ENCODE measurements at regions not wholly inside any gene's neighbourhood (a gene's known extent, or its start where the extent isn't known, plus 50 kb on each side); places are given as distances from the start of the nearest gene placed in this dataset.

DNA sequence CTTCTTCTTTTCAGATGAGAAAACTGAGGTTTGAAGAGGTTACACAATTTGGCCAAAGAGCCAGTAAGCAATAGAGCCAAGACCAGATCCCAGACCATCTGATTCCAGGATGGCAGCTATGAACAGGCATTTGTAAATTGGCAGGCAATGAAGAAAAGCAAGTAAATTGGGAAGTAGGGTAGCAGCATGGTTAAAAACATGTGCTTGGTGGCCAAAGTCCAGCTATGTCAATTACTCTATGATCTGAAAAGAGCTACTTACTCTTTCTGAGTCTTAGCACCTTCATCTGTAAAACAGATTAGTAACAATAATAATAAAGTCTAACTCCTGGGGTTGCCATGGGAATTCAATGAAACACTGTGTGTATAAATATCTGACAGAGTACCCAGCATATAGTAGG, 60.2 kb upstream of the MDM1 start:
- TF ChIP-seq EZH2phosphoT487 (IDR thresholded peaks at IDR 0.05; ENCODE audit: borderline replicate concordance, low read depth) (no peak), TAF1 (IDR thresholded peaks at IDR 0.05; ENCODE audit: borderline replicate concordance, low read depth, low read length) (no peak), EP300 (IDR thresholded peaks at IDR 0.05; ENCODE audit: borderline replicate concordance in 1 of 2, low read depth in 1 of 2, low read length in 1 of 2) (no peak), SIN3A (IDR thresholded peaks at IDR 0.05; ENCODE audit: borderline replicate concordance, low read depth, low read length) (no peak)
- TF ChIP-seq, protein P1, sequence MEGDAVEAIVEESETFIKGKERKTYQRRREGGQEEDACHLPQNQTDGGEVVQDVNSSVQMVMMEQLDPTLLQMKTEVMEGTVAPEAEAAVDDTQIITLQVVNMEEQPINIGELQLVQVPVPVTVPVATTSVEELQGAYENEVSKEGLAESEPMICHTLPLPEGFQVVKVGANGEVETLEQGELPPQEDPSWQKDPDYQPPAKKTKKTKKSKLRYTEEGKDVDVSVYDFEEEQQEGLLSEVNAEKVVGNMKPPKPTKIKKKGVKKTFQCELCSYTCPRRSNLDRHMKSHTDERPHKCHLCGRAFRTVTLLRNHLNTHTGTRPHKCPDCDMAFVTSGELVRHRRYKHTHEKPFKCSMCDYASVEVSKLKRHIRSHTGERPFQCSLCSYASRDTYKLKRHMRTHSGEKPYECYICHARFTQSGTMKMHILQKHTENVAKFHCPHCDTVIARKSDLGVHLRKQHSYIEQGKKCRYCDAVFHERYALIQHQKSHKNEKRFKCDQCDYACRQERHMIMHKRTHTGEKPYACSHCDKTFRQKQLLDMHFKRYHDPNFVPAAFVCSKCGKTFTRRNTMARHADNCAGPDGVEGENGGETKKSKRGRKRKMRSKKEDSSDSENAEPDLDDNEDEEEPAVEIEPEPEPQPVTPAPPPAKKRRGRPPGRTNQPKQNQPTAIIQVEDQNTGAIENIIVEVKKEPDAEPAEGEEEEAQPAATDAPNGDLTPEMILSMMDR (IDR thresholded peaks at IDR 0.05) = no peak
